SK-N-MC (cell line): ENCODE measurements at regions not wholly inside any gene's neighbourhood (a gene's known extent, or its start where the extent isn't known, plus 50 kb on each side); places are given as distances from the start of the nearest gene placed in this dataset.

Experiments used
- EZH2 ChIP-seq: fragments of 200-600 bp; sonication (generic); IDR thresholded peaks from one replicate; pipeline ENCODE4 v1.6.1; 2017; ENCODE audit warnings: antibody characterized with exemption
- POLR2AphosphoS5 ChIP-seq: IDR thresholded peaks from 2 replicates; pipeline ENCODE4 v1.6.1; 2012; ENCODE audit warnings: mild to moderate bottlenecking, low read depth, low read length, borderline replicate concordance

DNA sequence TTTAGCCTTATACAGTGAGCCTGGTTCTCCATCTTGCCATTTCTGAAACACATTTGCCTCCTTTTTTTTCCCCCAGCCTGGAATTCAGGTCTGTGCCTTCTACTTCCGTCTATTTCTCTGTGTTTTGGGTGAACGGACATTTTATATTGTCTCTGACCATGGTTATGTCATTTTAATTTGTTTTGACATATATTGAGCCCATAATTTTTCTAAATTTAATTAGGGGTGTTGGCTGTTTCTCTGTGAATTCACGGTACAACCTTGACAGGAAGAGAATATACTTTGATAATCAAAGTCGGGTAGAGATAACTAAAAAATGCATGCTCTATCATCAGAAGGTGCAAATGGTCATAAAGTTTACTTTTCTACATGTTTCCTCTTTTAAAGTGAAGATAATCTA is 361.4 kb downstream of the VGLL3 start:
- no peak for TF ChIP-seq EZH2
- TF ChIP-seq POLR2AphosphoS5, result no peak
